H9 (cell line): ENCODE measurements at regions not wholly inside any gene's neighbourhood (a gene's known extent, or its start where the extent isn't known, plus 50 kb on each side); places are given as distances from the start of the nearest gene placed in this dataset.

Source experiments
- DNase-seq: peaks from one replicate; pipeline ENCODE4 v3.0.0-alpha.2; 2017
- H2AFZ ChIP-seq: one replicate; pipeline ENCODE4 v1.6.1; 2013; ENCODE audit warnings: mild to moderate bottlenecking, low read length, control low read depth, moderate library complexity
- H2AK5ac ChIP-seq: 2 replicates; pipeline ENCODE4 v1.6.1; 2013; ENCODE audit warnings: low read length, control low read depth, mixed read lengths; ENCODE audit not compliant: insufficient read length
- H2BK120ac ChIP-seq: one replicate; pipeline ENCODE4 v1.6.1; 2013; ENCODE audit warnings: low read depth, mild to moderate bottlenecking, low read length, control low read depth, inconsistent platforms; ENCODE audit not compliant: poor library complexity, severe bottlenecking
- H2BK12ac ChIP-seq: 2 replicates; pipeline ENCODE4 v1.6.1; 2013; ENCODE audit warnings: low read length, control low read depth, mixed read lengths, low read depth; ENCODE audit not compliant: insufficient read length
- H2BK15ac ChIP-seq: 2 replicates; pipeline ENCODE4 v1.6.1; 2013; ENCODE audit warnings: low read depth, low read length, control low read depth
- H2BK20ac ChIP-seq: one replicate; pipeline ENCODE4 v1.6.1; 2013; ENCODE audit warnings: low read depth, mild to moderate bottlenecking, low read length, control low read depth, inconsistent platforms; ENCODE audit not compliant: poor library complexity, severe bottlenecking
- H2BK5ac ChIP-seq: 2 replicates; pipeline ENCODE4 v1.6.1; 2013; ENCODE audit warnings: low read length, control low read depth, mixed read lengths; ENCODE audit not compliant: insufficient read length
- H3K14ac ChIP-seq: 2 replicates; pipeline ENCODE4 v1.6.1; 2013; ENCODE audit warnings: low read length, control low read depth; ENCODE audit not compliant: insufficient read depth
- H3K18ac ChIP-seq: 2 replicates; pipeline ENCODE4 v1.6.1; 2013; ENCODE audit warnings: low read depth, mild to moderate bottlenecking, mixed read lengths, low read length, control low read depth; ENCODE audit not compliant: insufficient read length
- H3K23ac ChIP-seq: 2 replicates; pipeline ENCODE4 v1.6.1; 2013; ENCODE audit warnings: low read length, control low read depth, mixed read lengths, low read depth; ENCODE audit not compliant: insufficient read length
- H3K23me2 ChIP-seq: 2 replicates; pipeline ENCODE4 v1.6.1; 2013; ENCODE audit warnings: low read depth, mild to moderate bottlenecking, mixed read lengths, low read length, control low read depth; ENCODE audit not compliant: insufficient read length, poor library complexity, severe bottlenecking
- H3K27ac ChIP-seq: 2 replicates; pipeline ENCODE4 v1.5.1; 2013; ENCODE audit warnings: low read length, control low read depth, mixed read lengths, low read depth; ENCODE audit not compliant: insufficient read length
- H3K27me3 ChIP-seq: 2 replicates; pipeline ENCODE4 v1.6.1; 2013; ENCODE audit warnings: low read length, control low read depth, inconsistent platforms; ENCODE audit not compliant: insufficient read depth
- H3K4ac ChIP-seq: 2 replicates; pipeline ENCODE4 v1.6.1; 2013; ENCODE audit warnings: low read depth, mild to moderate bottlenecking, control low read depth, inconsistent platforms, low read length, moderate library complexity
- H3K4me1 ChIP-seq: 2 replicates; pipeline ENCODE4 v1.6.1; 2013; ENCODE audit warnings: low read length, control low read depth, inconsistent platforms; ENCODE audit not compliant: insufficient read depth
- H3K4me2 ChIP-seq: 2 replicates; pipeline ENCODE4 v1.6.1; 2013; ENCODE audit warnings: low read length, control low read depth, mixed read lengths; ENCODE audit not compliant: insufficient read length, insufficient read depth
- H3K56ac ChIP-seq: 2 replicates; pipeline ENCODE4 v1.6.1; 2013; ENCODE audit warnings: low read depth, mild to moderate bottlenecking, mixed read lengths, low read length, control low read depth; ENCODE audit not compliant: insufficient read length
- H3K79me1 ChIP-seq: 2 replicates; pipeline ENCODE4 v1.6.1; 2013; ENCODE audit warnings: low read depth, mild to moderate bottlenecking, moderate library complexity, low read length, control low read depth, inconsistent platforms; ENCODE audit not compliant: insufficient read depth, poor library complexity, severe bottlenecking
- H3K79me2 ChIP-seq: 2 replicates; pipeline ENCODE4 v1.6.1; 2013; ENCODE audit warnings: low read length, control low read depth, inconsistent platforms; ENCODE audit not compliant: insufficient read depth
- H3K9ac ChIP-seq: 2 replicates; pipeline ENCODE4 v1.6.1; 2013; ENCODE audit warnings: low read length, control low read depth, mixed read lengths; ENCODE audit not compliant: insufficient read length; ENCODE audit errors: extremely low read depth
- H3K9me3 ChIP-seq: one replicate; pipeline ENCODE4 v1.6.1; 2013; ENCODE audit warnings: low read depth, low read length, inconsistent platforms; ENCODE audit not compliant: control insufficient read depth
- H3T11ph ChIP-seq: one replicate; pipeline ENCODE4 v1.6.1; 2013; ENCODE audit warnings: mild to moderate bottlenecking, low read length, control low read depth, inconsistent platforms
- H4K20me1 ChIP-seq: one replicate; pipeline ENCODE4 v1.6.1; 2013; ENCODE audit not compliant: control insufficient read depth, insufficient read length, insufficient read depth
- H4K5ac ChIP-seq: 2 replicates; pipeline ENCODE4 v1.6.1; 2013; ENCODE audit warnings: low read depth, mild to moderate bottlenecking, mixed read lengths, low read length, control low read depth; ENCODE audit not compliant: insufficient read length
- H4K8ac ChIP-seq: replicated peaks from 2 replicates; pipeline ENCODE4 v1.6.1; 2013; ENCODE audit warnings: low read length, control low read depth, mixed read lengths, low read depth; ENCODE audit not compliant: insufficient read length
- H4K91ac ChIP-seq: 2 replicates; pipeline ENCODE4 v1.6.1; 2013; ENCODE audit warnings: low read depth, mild to moderate bottlenecking, moderate library complexity, mixed read lengths, low read length, control low read depth; ENCODE audit not compliant: insufficient read length
- H3K27ac Mint-ChIP-seq, 3 experiments: 2 replicates in 2 of 3; 3 replicates in 1 of 3; pipeline ENCODE4 v1.8.0; 2020 to 2021; ENCODE audit warnings: mixed read lengths in 3 of 3, mild to moderate bottlenecking in 1 of 3, moderate library complexity in 1 of 3
- H3K27me3 Mint-ChIP-seq: 2 replicates; pipeline ENCODE4 v1.8.0; 2021; ENCODE audit warnings: low read depth, mild to moderate bottlenecking, moderate library complexity, mixed read lengths
- H3K36me3 Mint-ChIP-seq, 3 experiments: 2 replicates in 2 of 3; 3 replicates in 1 of 3; pipeline ENCODE4 v1.8.0; 2020 to 2021; ENCODE audit warnings: low read depth in 3 of 3, mixed read lengths in 3 of 3; ENCODE audit not compliant: insufficient read depth in 1 of 3
- H3K4me1 Mint-ChIP-seq, 2 experiments: 2 replicates each; pipeline ENCODE4 v1.8.0; 2020; ENCODE audit warnings: mixed read lengths in 2 of 2
- H3K4me3 Mint-ChIP-seq, 2 experiments: 2 replicates in 1 of 2; 3 replicates in 1 of 2; pipeline ENCODE4 v1.8.0; 2020 to 2021; ENCODE audit warnings: mild to moderate bottlenecking in 2 of 2, mixed read lengths in 2 of 2, moderate library complexity in 1 of 2
- H3K9me3 Mint-ChIP-seq, 2 experiments: 2 replicates in 1 of 2; 3 replicates in 1 of 2; pipeline ENCODE4 v1.8.0; 2020; ENCODE audit warnings: mild to moderate bottlenecking in 2 of 2, mixed read lengths in 2 of 2, moderate library complexity in 1 of 2
- CTCF ChIP-seq: fragments of 200-600 bp; sonication (generic); conservative IDR thresholded peaks from 3 replicates; pipeline ENCODE4 v1.8.0; 2021; ENCODE audit warnings: antibody characterized with exemption, mild to moderate bottlenecking
- whole genome bisulfite sequencing: extraction: QIAGEN DNeasy Blood & Tissue Kit; methylation state at CpG from one replicate; pipeline ENCODE4 v1.1.7; 2013; ENCODE audit warnings: missing lambda C conversion rate, low lambda C conversion rate, mixed read lengths; ENCODE audit not compliant: insufficient read length; ENCODE audit errors: extremely low coverage; 5-methylcytosine and 5-hydroxymethylcytosine counted together

GRCh38 chr7:121562259-121562658 lies 166.2 kb upstream of the FAM3C start:
- no peak overlapping the region for H2BK12ac ChIP-seq
- no peaks in the 10 kb centered on the region; the same call in 1 of the 2 replicates for H3K4me1 ChIP-seq
- WGBS = no CpG with 5 or more reads among the region's 1 CpG
- no peak overlapping the region for H3T11ph ChIP-seq
- H2BK120ac ChIP-seq = no peak overlapping the region
- no peak overlapping the region for H4K8ac ChIP-seq
- no peaks in the 10 kb centered on the region; the same call in 1 of the 2 replicates for H3K27me3 Mint-ChIP-seq
- H4K20me1 ChIP-seq = no peaks in the 10 kb centered on the region
- H3K23me2 ChIP-seq = no peaks in the 10 kb centered on the region
- no peak overlapping the region for H3K4me3 Mint-ChIP-seq
- no peaks in the 10 kb centered on the region for H3K79me1 ChIP-seq
- no peak overlapping the region for H3K23ac ChIP-seq
- H3K27me3 ChIP-seq = no peaks in the 10 kb centered on the region
- H3K18ac ChIP-seq = no peak overlapping the region
- TF ChIP-seq CTCF = no peak
- H2AFZ ChIP-seq = no peak overlapping the region
- no peak overlapping the region for H3K14ac ChIP-seq
- no peak overlapping the region for H3K27ac ChIP-seq
- H3K9ac ChIP-seq = no peak overlapping the region
- no peak overlapping the region for H2BK15ac ChIP-seq
- peaks cover 0 to under 1% of the 10 kb centered on the region in 2 experiments; a peak in 2 of 5 replicates for H3K9me3 Mint-ChIP-seq
- H3K4me1 Mint-ChIP-seq = peaks cover 7 to 8% of the 10 kb centered on the region in 2 experiments
- H3K4me2 ChIP-seq = no peak overlapping the region
- H3K4ac ChIP-seq = no peak overlapping the region
- H3K56ac ChIP-seq = no peak overlapping the region
- H2BK20ac ChIP-seq = no peak overlapping the region
- no peaks in the 10 kb centered on the region for H3K9me3 ChIP-seq
- no peaks in the 10 kb centered on the region for H3K79me2 ChIP-seq
- no peak for DNase-seq
- H2AK5ac ChIP-seq = no peak overlapping the region
- peaks cover 0 to under 1% (median 0%) of the 10 kb centered on the region in 3 experiments; a peak in 1 of 7 replicates for H3K36me3 Mint-ChIP-seq
- H3K27ac Mint-ChIP-seq = no peak overlapping the region
- H4K91ac ChIP-seq = no peak overlapping the region
- H4K5ac ChIP-seq = no peak overlapping the region
- H2BK5ac ChIP-seq = no peak overlapping the region
